ENCODE measurements at regions not wholly inside any gene's neighbourhood (a gene's known extent, or its start where the extent isn't known, plus 50 kb on each side); places are given as distances from the start of the nearest gene placed in this dataset.
A peak's percentile ranks its signal among the peaks of the same experiment; 100 is the strongest.
"Not testable (repeated sequence)": the region's sequence is repeated elsewhere in the genome, so short reads cannot be mapped to it uniquely, and the experiment has no call there.

DNA sequence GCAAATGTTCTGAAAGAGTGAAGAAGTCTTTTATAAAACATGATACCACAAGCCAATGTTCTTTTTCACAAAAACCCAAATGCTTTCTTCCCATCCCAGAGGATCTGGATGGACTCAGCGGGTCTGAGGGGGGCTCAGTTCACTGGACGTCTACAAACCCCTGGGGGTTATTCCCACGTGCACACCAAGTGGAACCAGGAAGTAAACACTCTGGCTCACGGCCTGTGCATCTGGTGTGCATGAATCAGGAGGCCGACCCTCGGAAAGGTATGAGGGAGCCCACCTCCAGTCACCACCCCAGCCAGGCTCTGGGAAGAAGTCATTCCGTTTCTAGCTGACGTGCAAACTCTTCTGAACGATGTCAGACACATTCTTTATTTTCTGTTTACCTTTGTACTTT is 252.2 kb downstream of the DLL1 start:
- no peak overlapping the region for H3K27ac ChIP-seq (ENCODE audit: low read depth, low read length)
- H3K9ac ChIP-seq (ENCODE audit: low read length), result no peak overlapping the region
- H3K27me3 ChIP-seq (ENCODE audit: control insufficient read depth, insufficient read depth, low read length), result no peaks in the 10 kb centered on the region
- peaks cover 45% of the 10 kb centered on the region for H3K4me1 ChIP-seq (ENCODE audit: control insufficient read depth, insufficient read depth, low read length)
- H3K9me3 ChIP-seq (ENCODE audit: control insufficient read depth, insufficient read depth, low read depth, low read length), result peaks cover 11% of the 10 kb centered on the region
- H3K36me3 ChIP-seq (ENCODE audit: control insufficient read depth, insufficient read depth, low read length), result no peaks in the 10 kb centered on the region
- H3K4me3 ChIP-seq (ENCODE audit: low read depth, low read length), result no peak overlapping the region

DNA sequence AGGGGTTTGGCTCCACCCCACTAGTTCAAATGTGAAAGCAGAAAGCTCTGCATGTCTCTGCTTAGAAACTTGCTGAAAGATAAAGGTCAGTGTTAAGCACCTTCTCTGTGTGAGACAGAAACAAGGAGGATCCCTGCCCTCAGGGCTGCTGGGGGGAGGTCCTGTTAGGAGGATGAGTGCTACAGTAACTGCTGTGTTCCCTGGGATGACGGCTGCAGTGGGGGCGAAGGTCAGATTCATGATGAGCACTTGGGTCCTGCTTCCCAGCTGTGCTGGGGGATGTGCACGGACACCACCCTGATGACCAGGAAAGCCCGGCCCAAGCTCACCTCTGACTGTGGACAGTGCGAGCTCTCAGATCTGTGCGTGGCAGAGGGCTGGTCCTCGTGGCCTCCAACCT is 252.6 kb downstream of the DLL1 start:
- no peaks in the 10 kb centered on the region for H3K27me3 ChIP-seq (ENCODE audit: control insufficient read depth, insufficient read depth, low read length)
- H3K9ac ChIP-seq (ENCODE audit: low read length), result no peak overlapping the region
- 0 out of 2 replicates have a peak overlapping the region, but pooled peaks have one; percentile 13 for H3K4me3 ChIP-seq (ENCODE audit: low read depth, low read length)
- peaks cover 45% of the 10 kb centered on the region for H3K4me1 ChIP-seq (ENCODE audit: control insufficient read depth, insufficient read depth, low read length)
- peak overlapping the region; percentile 39; the same call in 1 of the 2 replicates for H3K27ac ChIP-seq (ENCODE audit: low read depth, low read length)
- no peaks in the 10 kb centered on the region for H3K36me3 ChIP-seq (ENCODE audit: control insufficient read depth, insufficient read depth, low read length)
- H3K9me3 ChIP-seq (ENCODE audit: control insufficient read depth, insufficient read depth, low read depth, low read length), result peaks cover 16% of the 10 kb centered on the region

DNA sequence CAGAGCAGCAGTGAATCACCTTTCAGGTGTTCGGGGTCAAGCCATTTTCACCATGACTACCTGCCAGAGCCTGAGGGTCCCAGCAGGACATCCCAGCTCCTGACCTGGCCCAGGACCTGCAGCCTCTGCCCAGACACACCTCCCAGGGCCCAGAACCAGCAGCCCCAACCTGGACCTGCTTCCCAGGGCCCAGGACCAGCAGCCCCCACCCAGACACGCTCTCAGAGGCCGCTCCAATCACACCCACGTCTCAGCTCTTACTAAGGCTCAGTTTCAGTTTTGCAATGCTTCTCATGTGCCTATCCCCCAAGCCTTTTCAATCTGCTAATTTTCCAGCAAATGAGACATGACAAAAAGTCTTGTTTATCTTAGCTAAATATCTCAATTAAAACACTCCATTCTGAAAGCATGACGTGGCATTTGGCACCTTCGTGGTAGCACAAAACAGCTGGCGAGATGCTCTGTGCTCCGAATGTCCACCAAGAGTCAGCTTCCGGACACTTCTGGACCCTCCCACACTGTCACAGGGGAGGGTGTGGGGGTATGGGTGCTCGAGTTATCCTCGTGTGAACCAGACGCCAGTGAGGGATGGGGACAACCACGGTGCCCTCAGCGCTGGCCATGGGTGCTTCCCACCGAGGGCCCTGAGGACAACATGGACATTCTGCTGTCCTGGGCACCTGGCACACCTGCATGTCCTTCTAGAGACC is 253.2 kb downstream of the DLL1 start:
- H3K9me3 ChIP-seq (ENCODE audit: control insufficient read depth, insufficient read depth, low read depth, low read length), result peaks cover 21% of the 10 kb centered on the region
- 0 out of 2 replicates have a peak overlapping the region, but pooled peaks have one; percentile 13 for H3K4me3 ChIP-seq (ENCODE audit: low read depth, low read length)
- H3K27me3 ChIP-seq (ENCODE audit: control insufficient read depth, insufficient read depth, low read length), result no peaks in the 10 kb centered on the region
- H3K9ac ChIP-seq (ENCODE audit: low read length), result no peak overlapping the region
- H3K36me3 ChIP-seq (ENCODE audit: control insufficient read depth, insufficient read depth, low read length), result no peaks in the 10 kb centered on the region
- H3K27ac ChIP-seq (ENCODE audit: low read depth, low read length), result peak overlapping the region; percentile 39; the same call in 1 of the 2 replicates
- H3K4me1 ChIP-seq (ENCODE audit: control insufficient read depth, insufficient read depth, low read length), result peaks cover 45% of the 10 kb centered on the region

DNA sequence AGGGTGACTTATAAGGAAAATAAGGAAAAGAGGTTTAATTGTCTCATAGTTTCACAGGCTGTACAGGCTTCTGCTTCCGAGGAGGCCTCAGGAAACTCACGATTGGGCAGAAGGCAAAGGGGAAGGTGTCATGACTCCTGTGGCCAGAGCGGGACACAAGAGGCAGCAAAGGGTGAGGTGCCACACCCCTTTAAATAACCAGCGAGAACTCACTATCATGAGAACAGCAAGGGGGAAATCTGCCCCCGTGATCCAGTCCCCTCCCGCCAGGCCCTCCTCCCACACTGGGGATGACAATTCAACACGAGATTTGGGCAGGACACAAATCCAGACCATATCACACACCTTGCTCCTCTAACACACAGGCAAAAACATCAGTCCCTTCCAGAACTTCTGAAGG is 254.0 kb downstream of the DLL1 start:
- no peak overlapping the region for H3K4me3 ChIP-seq (ENCODE audit: low read depth, low read length)
- H3K27me3 ChIP-seq (ENCODE audit: control insufficient read depth, insufficient read depth, low read length), result no peaks in the 10 kb centered on the region
- peaks cover 45% of the 10 kb centered on the region for H3K4me1 ChIP-seq (ENCODE audit: control insufficient read depth, insufficient read depth, low read length)
- H3K9me3 ChIP-seq (ENCODE audit: control insufficient read depth, insufficient read depth, low read depth, low read length), result peaks cover 27% of the 10 kb centered on the region
- H3K27ac ChIP-seq (ENCODE audit: low read depth, low read length), result 0 out of 2 replicates have a peak overlapping the region, but pooled peaks have one; percentile 51
- no peak overlapping the region for H3K9ac ChIP-seq (ENCODE audit: low read length)
- no peaks in the 10 kb centered on the region for H3K36me3 ChIP-seq (ENCODE audit: control insufficient read depth, insufficient read depth, low read length)

DNA sequence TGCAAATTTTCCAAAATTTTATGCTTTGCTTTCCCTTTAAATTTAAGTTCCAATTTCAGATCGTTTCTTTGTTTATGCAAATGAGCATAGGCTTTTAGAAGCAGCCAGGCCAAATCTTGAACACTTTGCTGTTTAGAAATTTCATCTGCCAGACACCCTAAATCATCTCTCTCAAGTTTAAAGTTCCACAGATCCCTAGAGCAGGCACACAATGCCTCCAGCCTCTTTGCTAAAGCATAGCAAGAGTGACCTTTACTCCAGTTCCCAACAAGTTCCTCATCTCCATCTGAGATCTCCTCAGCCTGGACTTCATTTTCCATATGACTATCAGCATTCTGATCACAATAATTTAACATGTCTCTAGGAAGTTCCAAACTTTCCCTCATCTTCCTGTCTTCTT is 254.5 kb downstream of the DLL1 start:
- not testable (repeated sequence) for H3K4me3 ChIP-seq (ENCODE audit: low read depth, low read length); H3K27me3 ChIP-seq (ENCODE audit: control insufficient read depth, insufficient read depth, low read length); H3K9ac ChIP-seq (ENCODE audit: low read length); H3K36me3 ChIP-seq (ENCODE audit: control insufficient read depth, insufficient read depth, low read length)
- Histone ChIP-seq H3K27ac (ENCODE audit: low read depth, low read length) (0 out of 2 replicates have a peak overlapping the region, but pooled peaks have one; percentile 51), H3K4me1 (ENCODE audit: control insufficient read depth, insufficient read depth, low read length) (peaks cover 45% of the 10 kb centered on the region), H3K9me3 (ENCODE audit: control insufficient read depth, insufficient read depth, low read depth, low read length) (peaks cover 27% of the 10 kb centered on the region)

DNA sequence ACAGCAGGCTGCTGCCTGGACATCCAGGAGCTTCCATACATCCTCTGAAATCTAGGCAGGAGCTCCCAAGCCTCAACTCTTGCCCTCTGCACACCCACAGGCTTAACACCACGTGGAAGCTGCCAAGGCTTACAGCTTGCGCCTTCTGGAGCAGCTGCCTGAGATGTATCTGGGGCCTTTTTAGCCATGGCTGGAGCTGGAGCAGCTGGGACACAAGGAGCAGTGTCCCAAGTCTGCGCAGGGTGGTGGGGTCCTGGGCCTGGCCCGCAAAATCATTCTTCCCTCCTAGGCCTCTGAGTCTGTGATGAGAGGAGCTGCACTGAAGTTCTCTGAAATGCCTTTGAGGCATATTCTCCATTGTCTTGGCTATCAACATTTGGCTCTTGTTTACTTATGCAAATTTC is 255.0 kb downstream of the DLL1 start:
- H3K27me3 ChIP-seq (ENCODE audit: control insufficient read depth, insufficient read depth, low read length), result no peaks in the 10 kb centered on the region
- peaks cover 27% of the 10 kb centered on the region for H3K9me3 ChIP-seq (ENCODE audit: control insufficient read depth, insufficient read depth, low read depth, low read length)
- peak overlapping the region; percentile 34 for H3K9ac ChIP-seq (ENCODE audit: low read length)
- H3K4me1 ChIP-seq (ENCODE audit: control insufficient read depth, insufficient read depth, low read length), result peaks cover 47% of the 10 kb centered on the region
- H3K36me3 ChIP-seq (ENCODE audit: control insufficient read depth, insufficient read depth, low read length), result no peaks in the 10 kb centered on the region
- no peak overlapping the region for H3K4me3 ChIP-seq (ENCODE audit: low read depth, low read length)
- H3K27ac ChIP-seq (ENCODE audit: low read depth, low read length), result peak overlapping the region; percentile 68; the same call in 1 of the 2 replicates

DNA sequence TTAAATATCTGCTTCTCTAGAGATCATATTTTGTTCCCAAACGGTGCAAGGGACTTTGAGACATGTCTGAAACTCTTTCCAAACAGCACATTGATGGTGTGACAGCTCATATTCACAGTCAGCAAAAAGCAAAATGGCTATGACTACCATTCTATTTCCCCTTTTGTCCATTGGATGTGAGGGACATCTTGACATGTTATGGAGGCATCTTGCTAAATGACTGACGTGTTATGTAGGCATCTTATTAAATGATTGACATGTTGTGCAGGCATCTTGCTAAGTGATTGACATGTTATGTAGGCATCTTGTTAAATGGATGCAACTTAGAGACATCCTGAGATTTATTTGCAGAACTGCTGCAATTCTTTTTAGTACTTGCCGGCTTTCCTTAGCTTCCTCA is 255.8 kb downstream of the DLL1 start:
- Histone ChIP-seq H3K27ac (ENCODE audit: low read depth, low read length) (no peak overlapping the region), H3K9me3 (ENCODE audit: control insufficient read depth, insufficient read depth, low read depth, low read length) (peaks cover 27% of the 10 kb centered on the region), H3K4me1 (ENCODE audit: control insufficient read depth, insufficient read depth, low read length) (peaks cover 39% of the 10 kb centered on the region), H3K27me3 (ENCODE audit: control insufficient read depth, insufficient read depth, low read length) (no peaks in the 10 kb centered on the region), H3K4me3 (ENCODE audit: low read depth, low read length) (no peak overlapping the region), H3K36me3 (ENCODE audit: control insufficient read depth, insufficient read depth, low read length) (no peaks in the 10 kb centered on the region), H3K9ac (ENCODE audit: low read length) (no peak overlapping the region)

DNA sequence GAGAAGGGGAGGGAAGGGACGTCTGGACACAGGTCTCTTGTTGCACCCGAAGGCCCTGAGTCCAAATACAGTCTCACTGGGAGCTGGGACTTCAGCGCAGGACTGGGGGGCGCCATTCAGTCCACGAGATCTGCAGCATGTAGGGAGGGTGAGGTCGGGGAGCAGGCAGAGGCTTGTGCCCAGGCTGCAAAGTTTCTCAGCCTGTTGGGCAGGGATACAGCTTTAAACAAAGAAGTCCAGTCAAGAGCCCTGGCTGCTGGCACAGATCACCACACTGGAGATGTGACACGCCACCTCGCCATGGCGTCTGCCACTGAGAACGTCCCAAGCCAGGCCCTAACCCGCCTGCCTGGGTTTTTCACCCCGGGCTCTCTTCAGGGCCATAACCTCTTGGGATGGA is 256.6 kb downstream of the DLL1 start:
- no peak overlapping the region for H3K27ac ChIP-seq (ENCODE audit: low read depth, low read length)
- no peaks in the 10 kb centered on the region for H3K36me3 ChIP-seq (ENCODE audit: control insufficient read depth, insufficient read depth, low read length)
- H3K4me1 ChIP-seq (ENCODE audit: control insufficient read depth, insufficient read depth, low read length), result peaks cover 39% of the 10 kb centered on the region
- no peaks in the 10 kb centered on the region for H3K27me3 ChIP-seq (ENCODE audit: control insufficient read depth, insufficient read depth, low read length)
- H3K9ac ChIP-seq (ENCODE audit: low read length), result no peak overlapping the region
- H3K4me3 ChIP-seq (ENCODE audit: low read depth, low read length), result no peak overlapping the region
- peaks cover 27% of the 10 kb centered on the region for H3K9me3 ChIP-seq (ENCODE audit: control insufficient read depth, insufficient read depth, low read depth, low read length)

DNA sequence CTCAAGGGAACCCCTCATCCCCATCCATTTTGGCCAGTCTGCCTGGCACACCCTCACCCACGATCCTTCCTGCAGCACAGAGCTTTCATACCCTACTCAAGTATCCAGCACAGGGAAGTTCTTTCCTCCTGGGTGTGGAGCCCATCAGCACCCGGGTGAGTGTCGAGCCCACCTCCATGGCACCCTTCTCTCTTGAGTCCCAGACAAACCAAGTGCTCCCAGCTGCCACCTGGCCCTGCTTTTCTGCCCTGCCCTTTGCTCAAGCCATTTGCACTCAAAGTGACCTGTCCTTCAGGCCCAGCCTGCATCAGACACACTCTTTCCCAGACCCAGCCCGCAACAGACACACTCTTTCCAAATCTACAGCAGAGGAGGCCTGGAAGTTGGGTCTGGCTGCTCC is 257.2 kb downstream of the DLL1 start:
- Histone ChIP-seq H3K9me3 (ENCODE audit: control insufficient read depth, insufficient read depth, low read depth, low read length) (peaks cover 27% of the 10 kb centered on the region), H3K27me3 (ENCODE audit: control insufficient read depth, insufficient read depth, low read length) (no peaks in the 10 kb centered on the region), H3K4me3 (ENCODE audit: low read depth, low read length) (no peak overlapping the region), H3K27ac (ENCODE audit: low read depth, low read length) (no peak overlapping the region), H3K9ac (ENCODE audit: low read length) (no peak overlapping the region), H3K36me3 (ENCODE audit: control insufficient read depth, insufficient read depth, low read length) (no peaks in the 10 kb centered on the region), H3K4me1 (ENCODE audit: control insufficient read depth, insufficient read depth, low read length) (peaks cover 38% of the 10 kb centered on the region)

DNA sequence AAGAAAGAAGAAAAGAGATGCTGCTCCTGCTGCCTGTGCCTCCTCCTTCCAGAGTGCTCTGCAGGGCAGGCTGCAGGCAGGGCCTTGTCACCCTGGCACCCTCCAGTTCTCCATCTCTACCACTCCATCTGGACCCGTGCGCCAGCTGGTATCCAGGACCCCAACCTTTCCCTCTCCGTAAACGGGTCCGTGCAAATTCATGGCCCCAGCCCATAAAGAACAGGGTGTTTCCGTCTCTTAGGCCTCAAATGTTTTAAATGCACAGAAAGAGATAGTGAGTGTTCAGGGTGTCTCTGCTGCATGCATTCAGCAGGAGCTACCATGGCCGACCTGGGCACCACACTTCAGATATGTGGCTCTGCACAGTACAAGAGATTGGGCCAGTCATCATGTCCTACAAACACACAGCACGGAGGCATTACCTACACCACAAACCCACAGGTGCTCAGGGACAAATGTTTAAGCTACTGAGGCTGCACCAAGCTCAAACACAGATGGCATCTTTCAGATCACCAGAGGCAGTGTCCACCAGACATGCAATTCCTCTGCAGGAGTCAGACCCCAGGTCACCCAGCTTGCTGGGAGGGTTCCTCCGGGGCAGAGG is 258.1 kb downstream of the DLL1 start:
- Histone ChIP-seq H3K9me3 (ENCODE audit: control insufficient read depth, insufficient read depth, low read depth, low read length) (peaks cover 27% of the 10 kb centered on the region), H3K27ac (ENCODE audit: low read depth, low read length) (no peak overlapping the region), H3K36me3 (ENCODE audit: control insufficient read depth, insufficient read depth, low read length) (no peaks in the 10 kb centered on the region), H3K27me3 (ENCODE audit: control insufficient read depth, insufficient read depth, low read length) (0 out of 2 replicates have a peak, but pooled peaks cover 6% of the 10 kb centered on the region), H3K4me1 (ENCODE audit: control insufficient read depth, insufficient read depth, low read length) (peaks cover 29% of the 10 kb centered on the region), H3K4me3 (ENCODE audit: low read depth, low read length) (no peak overlapping the region), H3K9ac (ENCODE audit: low read length) (no peak overlapping the region)

DNA sequence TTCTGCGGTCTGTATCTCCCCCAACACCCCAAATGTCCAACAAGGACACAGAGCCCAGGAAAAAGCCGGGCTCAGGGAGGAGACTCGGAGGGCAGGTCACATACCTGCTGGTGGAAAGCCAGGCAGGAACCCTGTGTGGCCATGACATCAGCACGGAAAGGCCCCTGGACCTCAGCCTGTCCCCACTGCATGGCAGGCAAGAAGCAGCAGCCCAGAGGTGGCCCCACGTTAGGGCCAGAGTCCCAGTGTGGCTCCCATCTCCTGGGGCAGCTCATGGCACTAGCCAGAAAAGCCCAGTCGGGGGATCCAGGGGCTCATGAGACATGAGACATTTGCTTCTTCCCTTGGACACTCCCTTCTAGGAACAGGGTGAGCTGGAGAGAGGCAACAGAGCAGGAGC is 258.7 kb downstream of the DLL1 start:
- Histone ChIP-seq H3K4me3 (ENCODE audit: low read depth, low read length) (no peak overlapping the region), H3K27me3 (ENCODE audit: control insufficient read depth, insufficient read depth, low read length) (0 out of 2 replicates have a peak, but pooled peaks cover 6% of the 10 kb centered on the region), H3K9me3 (ENCODE audit: control insufficient read depth, insufficient read depth, low read depth, low read length) (peaks cover 27% of the 10 kb centered on the region), H3K27ac (ENCODE audit: low read depth, low read length) (no peak overlapping the region), H3K9ac (ENCODE audit: low read length) (no peak overlapping the region), H3K36me3 (ENCODE audit: control insufficient read depth, insufficient read depth, low read length) (no peaks in the 10 kb centered on the region), H3K4me1 (ENCODE audit: control insufficient read depth, insufficient read depth, low read length) (peaks cover 23% of the 10 kb centered on the region)
